K562 (cell line): ENCODE measurements at regions not wholly inside any gene's neighbourhood (a gene's known extent, or its start where the extent isn't known, plus 50 kb on each side); places are given as distances from the start of the nearest gene placed in this dataset.

ENCODE experiments used
- MED1 ChIP-seq: sonication (generic); formaldehyde crosslinking; IDR thresholded peaks from 2 replicates; pipeline ENCODE4 v1.8.1; 2023; ENCODE audit warnings: missing genetic modification reagents, borderline replicate concordance
- XRCC4 ChIP-seq: IDR thresholded peaks from one replicate; pipeline ENCODE4 v1.6.1; 2011; ENCODE audit not compliant: insufficient read depth, insufficient read length; ENCODE audit errors: extremely low read depth

GRCh38 chr2:175844169-175844568 lies 157.9 kb downstream of the LNPK start:
- TF ChIP-seq XRCC4 (no peak), MED1 (CRISPR knock-in tag) (no peak)
